ENCODE measurements at regions not wholly inside any gene's neighbourhood (a gene's known extent, or its start where the extent isn't known, plus 50 kb on each side); places are given as distances from the start of the nearest gene placed in this dataset.
"Not testable (repeated sequence)": the region's sequence is repeated elsewhere in the genome, so short reads cannot be mapped to it uniquely, and the experiment has no call there.

- Histone ChIP-seq H3K4me1 (ENCODE audit: control insufficient read depth in 1 of 2, insufficient read depth in 2 of 2, low read length in 2 of 2) (no peaks in the 10 kb centered on the region), H3K27ac (ENCODE audit: low read length) (no peak overlapping the region), H3K27me3 (ENCODE audit: low read depth, low read length) (no peaks in the 10 kb centered on the region), H3K9me3 (ENCODE audit: control insufficient read depth in 1 of 2, low read length in 2 of 2) (no peaks in the 10 kb centered on the region), H3K4me3 (ENCODE audit: low read depth in 1 of 2, low read length in 2 of 2) (no peak overlapping the region), H3K36me3 (ENCODE audit: control insufficient read depth in 1 of 2, insufficient read depth in 2 of 2, low read length in 2 of 2) (no peaks in the 10 kb centered on the region)
These were observed 128.7 kb upstream of the ECI2 start for GRCh38 chr6:4264081-4264480.

DNA sequence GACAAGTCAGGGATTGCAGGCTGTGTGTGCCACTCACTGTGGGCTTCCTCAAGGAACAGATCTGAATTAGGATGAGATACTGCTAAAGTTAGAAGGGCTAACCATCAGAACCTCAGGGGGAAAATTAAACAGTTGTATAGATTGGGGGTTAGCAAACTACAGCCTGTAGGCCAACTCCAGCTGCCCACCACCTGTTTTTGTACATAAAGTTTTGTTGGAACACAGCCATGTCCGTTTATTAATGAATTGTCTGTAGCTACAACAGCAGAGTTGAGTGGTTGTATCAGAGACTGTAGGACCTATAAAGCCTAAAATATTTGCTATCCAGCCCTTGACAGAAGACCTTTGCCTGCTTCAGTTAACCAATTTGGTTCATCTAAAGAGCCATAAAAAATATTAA, 127.2 kb upstream of the ECI2 start:
- no peaks in the 10 kb centered on the region for H3K4me1 ChIP-seq (ENCODE audit: control insufficient read depth in 1 of 2, insufficient read depth in 2 of 2, low read length in 2 of 2)
- H3K27me3 ChIP-seq (ENCODE audit: low read depth, low read length) = no peaks in the 10 kb centered on the region
- H3K27ac ChIP-seq (ENCODE audit: low read length) = no peak overlapping the region
- no peaks in the 10 kb centered on the region for H3K36me3 ChIP-seq (ENCODE audit: control insufficient read depth in 1 of 2, insufficient read depth in 2 of 2, low read length in 2 of 2)
- no peak overlapping the region for H3K4me3 ChIP-seq (ENCODE audit: low read depth in 1 of 2, low read length in 2 of 2)
- H3K9me3 ChIP-seq (ENCODE audit: control insufficient read depth in 1 of 2, low read length in 2 of 2) = no peaks in the 10 kb centered on the region

DNA sequence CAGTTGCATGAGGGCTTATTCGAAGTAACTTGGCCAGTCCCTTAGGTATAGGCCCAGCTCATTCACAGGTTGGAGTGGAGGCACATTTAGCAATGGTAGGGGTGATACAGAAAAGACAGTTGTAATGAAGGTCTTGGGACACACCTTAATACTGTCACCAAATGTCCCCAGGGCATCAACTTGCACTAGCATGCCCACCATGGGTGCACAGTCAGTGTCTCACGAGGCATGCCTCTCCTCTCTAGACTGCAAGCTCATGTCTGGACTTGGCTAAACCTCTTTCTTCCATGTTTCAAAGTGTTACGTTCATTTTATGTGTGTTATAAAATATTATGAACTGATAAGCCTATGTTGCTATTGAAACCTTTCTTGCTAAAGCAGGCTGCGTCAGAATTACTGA, 124.0 kb upstream of the ECI2 start:
- H3K36me3 ChIP-seq (ENCODE audit: control insufficient read depth in 1 of 2, insufficient read depth in 2 of 2, low read length in 2 of 2) = no peaks in the 10 kb centered on the region
- H3K4me3 ChIP-seq (ENCODE audit: low read depth in 1 of 2, low read length in 2 of 2) = no peak overlapping the region
- H3K9me3 ChIP-seq (ENCODE audit: control insufficient read depth in 1 of 2, low read length in 2 of 2) = no peaks in the 10 kb centered on the region
- no peak overlapping the region for H3K27ac ChIP-seq (ENCODE audit: low read length)
- H3K27me3 ChIP-seq (ENCODE audit: low read depth, low read length) = no peaks in the 10 kb centered on the region
- peaks cover 0 to under 1% of the 10 kb centered on the region in 2 donors for H3K4me1 ChIP-seq (ENCODE audit: control insufficient read depth in 1 of 2, insufficient read depth in 2 of 2, low read length in 2 of 2)

- Histone ChIP-seq H3K4me3 (ENCODE audit: low read depth in 1 of 2, low read length in 2 of 2) (no peak overlapping the region), H3K9me3 (ENCODE audit: control insufficient read depth in 1 of 2, low read length in 2 of 2) (no peaks in the 10 kb centered on the region), H3K27ac (ENCODE audit: low read length) (no peak overlapping the region), H3K27me3 (ENCODE audit: low read depth, low read length) (no peaks in the 10 kb centered on the region), H3K36me3 (ENCODE audit: control insufficient read depth in 1 of 2, insufficient read depth in 2 of 2, low read length in 2 of 2) (no peaks in the 10 kb centered on the region), H3K4me1 (ENCODE audit: control insufficient read depth in 1 of 2, insufficient read depth in 2 of 2, low read length in 2 of 2) (peaks cover 0 to 7% of the 10 kb centered on the region in 2 donors)
These were observed 123.4 kb upstream of the ECI2 start for GRCh38 chr6:4258733-4259132.

DNA sequence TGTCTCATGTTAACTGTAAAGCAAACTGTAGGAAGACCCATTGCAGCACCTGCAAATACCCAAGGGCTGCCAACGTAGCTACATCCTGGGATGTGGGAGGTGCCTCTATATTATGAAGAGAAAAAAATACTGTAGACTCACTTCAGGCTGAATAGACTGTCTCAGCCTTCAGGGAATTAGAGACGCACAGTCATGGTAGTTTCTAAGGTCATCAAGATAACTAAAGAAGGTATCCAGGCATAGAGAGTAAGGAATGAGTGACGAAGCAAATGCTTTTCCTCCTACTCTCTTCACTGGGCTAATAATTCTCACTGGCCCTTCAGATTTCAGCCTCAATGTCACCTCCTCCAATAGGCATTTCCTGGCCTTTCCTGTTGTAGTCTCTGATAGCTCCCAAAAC, 121.6 kb upstream of the ECI2 start:
- Histone ChIP-seq H3K27ac (ENCODE audit: low read length) (no peak overlapping the region), H3K9me3 (ENCODE audit: control insufficient read depth in 1 of 2, low read length in 2 of 2) (no peaks in the 10 kb centered on the region), H3K36me3 (ENCODE audit: control insufficient read depth in 1 of 2, insufficient read depth in 2 of 2, low read length in 2 of 2) (no peaks in the 10 kb centered on the region), H3K4me3 (ENCODE audit: low read depth in 1 of 2, low read length in 2 of 2) (no peak overlapping the region), H3K4me1 (ENCODE audit: control insufficient read depth in 1 of 2, insufficient read depth in 2 of 2, low read length in 2 of 2) (peaks cover 0 to 16% of the 10 kb centered on the region in 2 donors), H3K27me3 (ENCODE audit: low read depth, low read length) (no peaks in the 10 kb centered on the region)

DNA sequence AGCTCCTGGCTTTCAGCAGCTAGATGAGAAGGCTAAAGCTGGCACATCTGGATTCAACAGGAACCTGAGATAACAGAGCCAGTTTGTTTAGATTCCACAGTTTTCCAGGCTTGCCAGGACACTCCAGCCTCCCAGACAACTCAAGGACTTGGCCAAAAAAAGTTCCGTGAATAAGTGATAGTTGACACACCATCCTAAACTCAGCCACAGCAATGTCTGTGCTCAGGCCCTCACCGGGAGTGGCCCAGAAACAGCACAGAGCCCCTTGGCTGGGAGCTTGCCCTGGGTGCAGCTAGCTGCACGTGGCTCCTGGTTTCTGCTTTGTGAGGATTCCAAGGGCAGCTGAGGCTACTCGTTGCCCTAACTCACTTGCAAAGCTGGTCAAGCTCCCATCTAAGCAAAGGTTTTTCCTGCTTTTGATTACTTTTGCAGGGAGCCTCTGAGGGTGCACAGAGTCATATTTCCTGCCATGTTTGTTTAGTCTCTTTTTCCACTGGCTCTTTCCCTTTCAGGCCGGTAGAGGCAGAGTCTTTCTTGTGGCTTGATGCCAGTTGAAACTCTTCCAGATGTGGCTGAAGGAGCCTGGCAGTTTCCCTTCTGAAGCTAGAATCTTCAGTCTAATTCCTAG, 118.3 kb upstream of the ECI2 start:
- no peak overlapping the region for H3K4me3 ChIP-seq (ENCODE audit: low read depth in 1 of 2, low read length in 2 of 2)
- no peaks in the 10 kb centered on the region for H3K9me3 ChIP-seq (ENCODE audit: control insufficient read depth in 1 of 2, low read length in 2 of 2)
- H3K36me3 ChIP-seq (ENCODE audit: control insufficient read depth in 1 of 2, insufficient read depth in 2 of 2, low read length in 2 of 2) = no peaks in the 10 kb centered on the region
- H3K27me3 ChIP-seq (ENCODE audit: low read depth, low read length) = no peaks in the 10 kb centered on the region
- H3K27ac ChIP-seq (ENCODE audit: low read length) = no peak overlapping the region
- peaks cover 0 to 16% of the 10 kb centered on the region in 2 donors for H3K4me1 ChIP-seq (ENCODE audit: control insufficient read depth in 1 of 2, insufficient read depth in 2 of 2, low read length in 2 of 2)

GRCh38 chr6:4252445-4252844, 117.1 kb upstream of the ECI2 start:
- not testable (repeated sequence) for H3K36me3 ChIP-seq (ENCODE audit: control insufficient read depth in 1 of 2, insufficient read depth in 2 of 2, low read length in 2 of 2); H3K9me3 ChIP-seq (ENCODE audit: control insufficient read depth in 1 of 2, low read length in 2 of 2); H3K27me3 ChIP-seq (ENCODE audit: low read depth, low read length); H3K4me3 ChIP-seq (ENCODE audit: low read depth in 1 of 2, low read length in 2 of 2); H3K27ac ChIP-seq (ENCODE audit: low read length)
- peaks cover 0 to 16% of the 10 kb centered on the region in 2 donors for H3K4me1 ChIP-seq (ENCODE audit: control insufficient read depth in 1 of 2, insufficient read depth in 2 of 2, low read length in 2 of 2)

- peaks cover 0 to 16% of the 10 kb centered on the region in 2 donors for H3K4me1 ChIP-seq (ENCODE audit: control insufficient read depth in 1 of 2, insufficient read depth in 2 of 2, low read length in 2 of 2)
- H3K36me3 ChIP-seq (ENCODE audit: control insufficient read depth in 1 of 2, insufficient read depth in 2 of 2, low read length in 2 of 2) = no peaks in the 10 kb centered on the region
- no peak overlapping the region for H3K27ac ChIP-seq (ENCODE audit: low read length)
- H3K9me3 ChIP-seq (ENCODE audit: control insufficient read depth in 1 of 2, low read length in 2 of 2) = no peaks in the 10 kb centered on the region
- no peaks in the 10 kb centered on the region for H3K27me3 ChIP-seq (ENCODE audit: low read depth, low read length)
- H3K4me3 ChIP-seq (ENCODE audit: low read depth in 1 of 2, low read length in 2 of 2) = no peak overlapping the region
These were observed 115.3 kb upstream of the ECI2 start for GRCh38 chr6:4250645-4251044.

DNA sequence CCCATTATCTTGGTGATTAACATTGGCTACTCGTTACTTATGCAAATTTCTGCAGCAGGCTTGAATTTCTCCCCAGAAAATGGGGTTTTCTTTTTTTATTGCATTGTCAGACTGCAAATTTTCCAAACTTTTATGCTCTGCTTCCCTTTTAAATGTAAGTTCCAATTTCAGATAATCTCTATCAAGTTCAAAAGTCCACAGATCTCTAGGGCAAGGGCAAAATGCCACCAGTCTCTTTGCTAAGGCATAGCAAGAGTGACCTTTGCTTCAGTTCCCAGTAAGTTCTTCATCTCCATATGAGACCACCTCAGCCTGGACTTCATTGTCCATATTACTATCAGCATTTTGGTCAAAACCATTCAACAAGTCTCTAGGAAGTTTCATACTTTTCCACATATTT, 108.5 kb upstream of the ECI2 start:
- not testable (repeated sequence) for H3K27ac ChIP-seq (ENCODE audit: low read length); H3K4me1 ChIP-seq (ENCODE audit: control insufficient read depth in 1 of 2, insufficient read depth in 2 of 2, low read length in 2 of 2); H3K27me3 ChIP-seq (ENCODE audit: low read depth, low read length); H3K36me3 ChIP-seq (ENCODE audit: control insufficient read depth in 1 of 2, insufficient read depth in 2 of 2, low read length in 2 of 2); H3K4me3 ChIP-seq (ENCODE audit: low read depth in 1 of 2, low read length in 2 of 2); H3K9me3 ChIP-seq (ENCODE audit: control insufficient read depth in 1 of 2, low read length in 2 of 2)

- H3K27me3 ChIP-seq (ENCODE audit: low read depth, low read length) = no peaks in the 10 kb centered on the region
- no peaks in the 10 kb centered on the region for H3K9me3 ChIP-seq (ENCODE audit: control insufficient read depth in 1 of 2, low read length in 2 of 2)
- no peaks in the 10 kb centered on the region for H3K4me1 ChIP-seq (ENCODE audit: control insufficient read depth in 1 of 2, insufficient read depth in 2 of 2, low read length in 2 of 2)
- H3K27ac ChIP-seq (ENCODE audit: low read length) = no peak overlapping the region
- H3K36me3 ChIP-seq (ENCODE audit: control insufficient read depth in 1 of 2, insufficient read depth in 2 of 2, low read length in 2 of 2) = no peaks in the 10 kb centered on the region
- H3K4me3 ChIP-seq (ENCODE audit: low read depth in 1 of 2, low read length in 2 of 2) = no peak overlapping the region
These were observed 107.9 kb upstream of the ECI2 start for GRCh38 chr6:4243237-4243636.

- Histone ChIP-seq H3K27me3 (ENCODE audit: low read depth, low read length) (no peaks in the 10 kb centered on the region), H3K27ac (ENCODE audit: low read length) (no peak overlapping the region), H3K36me3 (ENCODE audit: control insufficient read depth in 1 of 2, insufficient read depth in 2 of 2, low read length in 2 of 2) (no peaks in the 10 kb centered on the region), H3K9me3 (ENCODE audit: control insufficient read depth in 1 of 2, low read length in 2 of 2) (no peaks in the 10 kb centered on the region), H3K4me3 (ENCODE audit: low read depth in 1 of 2, low read length in 2 of 2) (no peak overlapping the region), H3K4me1 (ENCODE audit: control insufficient read depth in 1 of 2, insufficient read depth in 2 of 2, low read length in 2 of 2) (no peaks in the 10 kb centered on the region)
These were observed 107.2 kb upstream of the ECI2 start for GRCh38 chr6:4242601-4243000.

- H3K27me3 ChIP-seq (ENCODE audit: low read depth, low read length) = no peaks in the 10 kb centered on the region
- no peak overlapping the region for H3K27ac ChIP-seq (ENCODE audit: low read length)
These were observed 104.8 kb upstream of the ECI2 start for GRCh38 chr6:4240148-4240547.

More at GRCh38 chr6:4240148-4240547, 104.8 kb upstream of the ECI2 start:
- H3K4me1 ChIP-seq (ENCODE audit: control insufficient read depth in 1 of 2, insufficient read depth in 2 of 2, low read length in 2 of 2) = no peaks in the 10 kb centered on the region
- no peak overlapping the region for H3K4me3 ChIP-seq (ENCODE audit: low read depth in 1 of 2, low read length in 2 of 2)
- no peaks in the 10 kb centered on the region for H3K9me3 ChIP-seq (ENCODE audit: control insufficient read depth in 1 of 2, low read length in 2 of 2)
- no peaks in the 10 kb centered on the region for H3K36me3 ChIP-seq (ENCODE audit: control insufficient read depth in 1 of 2, insufficient read depth in 2 of 2, low read length in 2 of 2)

Measured in muscle layer of duodenum (tissue), 2 donors.